ENCODE measurements at regions not wholly inside any gene's neighbourhood (a gene's known extent, or its start where the extent isn't known, plus 50 kb on each side); places are given as distances from the start of the nearest gene placed in this dataset.

DNA sequence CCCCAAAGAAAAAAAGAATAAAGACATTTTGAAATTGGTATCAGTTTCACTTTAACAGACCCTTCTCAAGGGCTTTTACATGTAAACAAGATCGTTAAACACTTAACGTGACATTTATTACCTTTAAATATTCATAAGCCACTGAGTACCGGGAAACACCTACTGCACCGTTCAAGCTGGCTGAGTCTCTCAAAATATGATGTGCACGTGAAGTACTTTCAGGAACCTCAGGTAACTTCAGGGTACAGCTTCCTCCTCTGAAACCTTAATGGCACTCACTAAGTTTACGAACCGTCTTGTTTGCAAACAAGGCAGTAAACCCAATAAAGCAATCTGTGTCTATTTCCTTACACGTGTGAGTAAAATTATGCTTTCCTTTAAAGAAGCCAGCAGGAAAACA is 105.5 kb upstream of the TENM4 start:
- Histone ChIP-seq H3K36me3 (ENCODE audit: control insufficient read depth, insufficient read depth, low read length) (no peaks in the 10 kb centered on the region), H3K27ac (ENCODE audit: low read depth, low read length, severe bottlenecking) (no peak overlapping the region), H3K9me3 (ENCODE audit: control insufficient read depth, low read length) (no peaks in the 10 kb centered on the region), H3K4me3 (ENCODE audit: extremely low read depth, insufficient read depth, low read length, poor library complexity, severe bottlenecking) (no peak overlapping the region), H3K4me1 (ENCODE audit: control insufficient read depth, insufficient read depth, low read length, poor library complexity, severe bottlenecking) (no peaks in the 10 kb centered on the region)
- WGBS, 2 experiments (ENCODE audit: insufficient coverage in 2 of 2), result 85 to 86% methylated on average over 7 to 8 of the region's 8 CpGs

GRCh38 chr11:79544361-79544760 is 103.5 kb upstream of the TENM4 start:
- Histone ChIP-seq H3K36me3 (ENCODE audit: control insufficient read depth, insufficient read depth, low read length) (no peaks in the 10 kb centered on the region), H3K4me3 (ENCODE audit: extremely low read depth, insufficient read depth, low read length, poor library complexity, severe bottlenecking) (no peak overlapping the region), H3K4me1 (ENCODE audit: control insufficient read depth, insufficient read depth, low read length, poor library complexity, severe bottlenecking) (no peaks in the 10 kb centered on the region), H3K27ac (ENCODE audit: low read depth, low read length, severe bottlenecking) (no peak overlapping the region), H3K9me3 (ENCODE audit: control insufficient read depth, low read length) (no peaks in the 10 kb centered on the region)
- 100% methylated on average over 2 of the region's 2 CpGs; no CpG with 5 or more reads in 1 of the 2 experiments for WGBS, 2 experiments (ENCODE audit: insufficient coverage in 2 of 2)

- no peak overlapping the region for H3K4me3 ChIP-seq (ENCODE audit: extremely low read depth, insufficient read depth, low read length, poor library complexity, severe bottlenecking)
- H3K36me3 ChIP-seq (ENCODE audit: control insufficient read depth, insufficient read depth, low read length), result no peaks in the 10 kb centered on the region
- 20% methylated on average over 1 of the region's 1 CpG; no CpG with 5 or more reads in 1 of the 2 experiments for WGBS, 2 experiments (ENCODE audit: insufficient coverage in 2 of 2)
- no peak overlapping the region for H3K27ac ChIP-seq (ENCODE audit: low read depth, low read length, severe bottlenecking)
- no peaks in the 10 kb centered on the region for H3K4me1 ChIP-seq (ENCODE audit: control insufficient read depth, insufficient read depth, low read length, poor library complexity, severe bottlenecking)
- no peaks in the 10 kb centered on the region for H3K9me3 ChIP-seq (ENCODE audit: control insufficient read depth, low read length)
Observed at GRCh38 chr11:79543101-79543500, 102.3 kb upstream of the TENM4 start.

DNA sequence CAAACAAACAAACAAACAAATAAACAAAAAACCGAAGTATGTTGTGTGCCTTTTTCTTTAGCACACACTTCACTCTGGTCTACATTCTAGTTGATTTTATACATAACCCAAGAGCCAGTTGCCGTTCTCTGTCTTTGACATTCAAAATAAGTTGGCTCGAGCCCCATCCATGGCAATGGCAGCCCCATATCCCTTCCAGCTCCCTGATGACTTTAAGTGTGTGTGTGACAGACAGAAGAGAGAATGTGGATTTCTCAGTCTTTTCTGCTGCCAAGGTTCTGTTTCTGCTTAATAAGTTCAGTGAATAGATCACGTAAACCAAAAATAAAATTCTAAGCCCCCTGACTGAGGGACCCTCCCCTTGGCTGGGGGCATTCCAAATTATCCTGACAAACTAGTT is 100.6 kb upstream of the TENM4 start:
- H3K4me3 ChIP-seq (ENCODE audit: extremely low read depth, insufficient read depth, low read length, poor library complexity, severe bottlenecking), result no peak overlapping the region
- H3K4me1 ChIP-seq (ENCODE audit: control insufficient read depth, insufficient read depth, low read length, poor library complexity, severe bottlenecking), result no peaks in the 10 kb centered on the region
- WGBS, 2 experiments (ENCODE audit: insufficient coverage in 2 of 2), result 83 to 94% methylated on average over 1 to 2 of the region's 4 CpGs
- no peaks in the 10 kb centered on the region for H3K9me3 ChIP-seq (ENCODE audit: control insufficient read depth, low read length)
- no peak overlapping the region for H3K27ac ChIP-seq (ENCODE audit: low read depth, low read length, severe bottlenecking)
- H3K36me3 ChIP-seq (ENCODE audit: control insufficient read depth, insufficient read depth, low read length), result no peaks in the 10 kb centered on the region

- WGBS, 2 experiments (ENCODE audit: insufficient coverage in 2 of 2), result 89 to 92% methylated on average over 3 of the region's 3 CpGs
- Histone ChIP-seq H3K27ac (ENCODE audit: low read depth, low read length, severe bottlenecking) (no peak overlapping the region), H3K4me3 (ENCODE audit: extremely low read depth, insufficient read depth, low read length, poor library complexity, severe bottlenecking) (no peak overlapping the region)
Observed at GRCh38 chr11:79538775-79539174, 97.9 kb upstream of the TENM4 start.

GRCh38 chr11:79536155-79536917 is 95.5 kb upstream of the TENM4 start:
- Histone ChIP-seq H3K4me3 (ENCODE audit: extremely low read depth, insufficient read depth, low read length, poor library complexity, severe bottlenecking) (no peak overlapping the region), H3K9me3 (ENCODE audit: control insufficient read depth, low read length) (no peaks in the 10 kb centered on the region), H3K36me3 (ENCODE audit: control insufficient read depth, insufficient read depth, low read length) (no peaks in the 10 kb centered on the region), H3K4me1 (ENCODE audit: control insufficient read depth, insufficient read depth, low read length, poor library complexity, severe bottlenecking) (no peaks in the 10 kb centered on the region), H3K27ac (ENCODE audit: low read depth, low read length, severe bottlenecking) (no peak overlapping the region)
- WGBS, 2 experiments (ENCODE audit: insufficient coverage in 2 of 2), result 89 to 98% methylated on average over 4 of the region's 5 CpGs

More at GRCh38 chr11:79538775-79539174, 97.9 kb upstream of the TENM4 start:
- H3K36me3 ChIP-seq (ENCODE audit: control insufficient read depth, insufficient read depth, low read length), result no peaks in the 10 kb centered on the region
- H3K9me3 ChIP-seq (ENCODE audit: control insufficient read depth, low read length), result no peaks in the 10 kb centered on the region
- no peaks in the 10 kb centered on the region for H3K4me1 ChIP-seq (ENCODE audit: control insufficient read depth, insufficient read depth, low read length, poor library complexity, severe bottlenecking)

GRCh38 chr11:79535606-79536005 is 94.8 kb upstream of the TENM4 start:
- H3K4me1 ChIP-seq (ENCODE audit: control insufficient read depth, insufficient read depth, low read length, poor library complexity, severe bottlenecking), result no peaks in the 10 kb centered on the region
- 100% methylated on average over 1 of the region's 1 CpG; no CpG with 5 or more reads in 1 of the 2 experiments for WGBS, 2 experiments (ENCODE audit: insufficient coverage in 2 of 2)
- H3K36me3 ChIP-seq (ENCODE audit: control insufficient read depth, insufficient read depth, low read length), result no peaks in the 10 kb centered on the region
- H3K27ac ChIP-seq (ENCODE audit: low read depth, low read length, severe bottlenecking), result no peak overlapping the region
- H3K9me3 ChIP-seq (ENCODE audit: control insufficient read depth, low read length), result no peaks in the 10 kb centered on the region
- H3K4me3 ChIP-seq (ENCODE audit: extremely low read depth, insufficient read depth, low read length, poor library complexity, severe bottlenecking), result no peak overlapping the region

DNA sequence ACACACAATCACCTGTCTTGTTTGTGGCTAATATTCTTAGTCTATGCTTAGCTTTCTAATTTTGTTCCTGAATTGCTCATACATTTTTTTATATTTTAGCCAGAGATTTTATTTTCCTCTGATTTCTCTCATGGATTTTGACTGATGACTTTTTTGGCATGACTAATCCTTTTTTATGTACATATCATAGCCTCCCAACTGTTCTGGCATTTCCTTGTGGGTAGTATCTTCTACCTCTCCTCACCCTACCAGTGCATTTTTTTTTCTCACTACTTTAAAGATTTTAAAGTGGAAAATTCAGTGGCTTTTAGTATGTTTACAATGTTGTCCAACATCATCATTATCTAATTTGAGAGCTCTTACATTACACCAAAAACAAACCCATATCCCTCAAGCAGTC is 84.4 kb upstream of the TENM4 start:
- Histone ChIP-seq H3K9me3 (ENCODE audit: control insufficient read depth, low read length) (no peaks in the 10 kb centered on the region), H3K4me1 (ENCODE audit: control insufficient read depth, insufficient read depth, low read length, poor library complexity, severe bottlenecking) (no peaks in the 10 kb centered on the region), H3K27ac (ENCODE audit: low read depth, low read length, severe bottlenecking) (no peak overlapping the region), H3K4me3 (ENCODE audit: extremely low read depth, insufficient read depth, low read length, poor library complexity, severe bottlenecking) (no peak overlapping the region), H3K36me3 (ENCODE audit: control insufficient read depth, insufficient read depth, low read length) (no peaks in the 10 kb centered on the region)

- Histone ChIP-seq H3K4me1 (ENCODE audit: control insufficient read depth, insufficient read depth, low read length, poor library complexity, severe bottlenecking) (no peaks in the 10 kb centered on the region), H3K36me3 (ENCODE audit: control insufficient read depth, insufficient read depth, low read length) (no peaks in the 10 kb centered on the region), H3K9me3 (ENCODE audit: control insufficient read depth, low read length) (no peaks in the 10 kb centered on the region), H3K4me3 (ENCODE audit: extremely low read depth, insufficient read depth, low read length, poor library complexity, severe bottlenecking) (no peak overlapping the region), H3K27ac (ENCODE audit: low read depth, low read length, severe bottlenecking) (no peak overlapping the region)
- 100% methylated on average over 1 of the region's 1 CpG for WGBS, 2 experiments (ENCODE audit: insufficient coverage in 2 of 2)
Observed at GRCh38 chr11:79522626-79523025, 81.8 kb upstream of the TENM4 start.

DNA sequence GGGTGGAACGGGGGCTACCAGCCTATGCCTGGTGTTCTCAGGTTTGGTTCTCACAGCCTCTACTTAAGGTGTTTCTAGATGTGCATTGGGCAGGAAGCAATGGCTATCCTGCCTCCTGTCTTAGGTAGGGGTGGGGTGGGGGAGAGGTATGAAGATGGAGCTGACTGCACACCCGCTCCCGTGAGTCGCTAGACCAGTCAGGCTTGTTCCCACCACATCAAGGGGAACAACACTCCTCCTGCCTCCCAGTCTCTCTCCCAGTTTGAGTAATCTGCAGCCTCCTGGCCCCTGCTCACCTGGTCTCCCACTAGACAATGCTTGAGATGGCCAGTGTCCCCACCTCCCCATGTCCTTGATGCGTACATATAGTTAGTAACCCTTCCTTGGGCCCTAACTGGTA is 79.3 kb upstream of the TENM4 start:
- Histone ChIP-seq H3K4me1 (ENCODE audit: control insufficient read depth, insufficient read depth, low read length, poor library complexity, severe bottlenecking) (no peaks in the 10 kb centered on the region), H3K36me3 (ENCODE audit: control insufficient read depth, insufficient read depth, low read length) (no peaks in the 10 kb centered on the region), H3K27ac (ENCODE audit: low read depth, low read length, severe bottlenecking) (no peak overlapping the region), H3K9me3 (ENCODE audit: control insufficient read depth, low read length) (no peaks in the 10 kb centered on the region), H3K4me3 (ENCODE audit: extremely low read depth, insufficient read depth, low read length, poor library complexity, severe bottlenecking) (no peak overlapping the region)
- 87 to 94% methylated on average over 2 of the region's 5 CpGs for WGBS, 2 experiments (ENCODE audit: insufficient coverage in 2 of 2)

DNA sequence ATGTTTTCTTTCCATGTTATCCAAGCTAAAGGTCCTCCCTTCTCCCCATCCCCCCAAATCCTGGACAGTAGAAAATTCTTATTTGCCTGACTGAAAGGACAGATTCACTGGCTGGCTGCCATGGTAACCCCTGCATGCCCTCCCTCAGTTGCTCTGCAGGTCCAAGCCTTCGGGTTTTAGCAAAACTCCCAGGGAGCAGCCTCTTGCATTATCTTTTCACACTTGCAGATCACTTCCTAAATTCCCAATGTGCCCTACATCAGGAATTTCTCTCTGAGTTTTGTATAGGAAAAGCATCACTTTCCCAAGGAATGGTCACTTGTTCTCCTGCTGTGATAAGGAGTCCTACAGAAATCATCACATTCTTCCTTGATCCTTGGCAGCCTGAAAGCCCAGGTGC is 75.0 kb upstream of the TENM4 start:
- no peaks in the 10 kb centered on the region for H3K4me1 ChIP-seq (ENCODE audit: control insufficient read depth, insufficient read depth, low read length, poor library complexity, severe bottlenecking)
- no peak overlapping the region for H3K4me3 ChIP-seq (ENCODE audit: extremely low read depth, insufficient read depth, low read length, poor library complexity, severe bottlenecking)
- no peak overlapping the region for H3K27ac ChIP-seq (ENCODE audit: low read depth, low read length, severe bottlenecking)
- WGBS, 2 experiments (ENCODE audit: insufficient coverage in 2 of 2), result 25 to 40% methylated on average over 1 of the region's 1 CpG
- no peaks in the 10 kb centered on the region for H3K36me3 ChIP-seq (ENCODE audit: control insufficient read depth, insufficient read depth, low read length)
- no peaks in the 10 kb centered on the region for H3K9me3 ChIP-seq (ENCODE audit: control insufficient read depth, low read length)

Measured in mesodermal cell (in vitro differentiated cells).